Skin of body (tissue), 1 donor: ENCODE measurements at regions not wholly inside any gene's neighbourhood (a gene's known extent, or its start where the extent isn't known, plus 50 kb on each side); places are given as distances from the start of the nearest gene placed in this dataset.

ENCODE experiments used
- DNase-seq: peaks from one replicate; lab custom pipeline; 2025; lab: John Stamatoyannopoulos, UW

GRCh38 chr16:59740858-59741257 lies 1006.7 kb upstream of the GOT2 start:
- no peak for DNase-seq

- no peak for DNase-seq
Measured at GRCh38 chr16:59737274-59737673, 1003.2 kb upstream of the GOT2 start.

- DNase-seq, result no peak
Measured at GRCh38 chr16:59733321-59733720, 999.2 kb upstream of the GOT2 start.

DNA sequence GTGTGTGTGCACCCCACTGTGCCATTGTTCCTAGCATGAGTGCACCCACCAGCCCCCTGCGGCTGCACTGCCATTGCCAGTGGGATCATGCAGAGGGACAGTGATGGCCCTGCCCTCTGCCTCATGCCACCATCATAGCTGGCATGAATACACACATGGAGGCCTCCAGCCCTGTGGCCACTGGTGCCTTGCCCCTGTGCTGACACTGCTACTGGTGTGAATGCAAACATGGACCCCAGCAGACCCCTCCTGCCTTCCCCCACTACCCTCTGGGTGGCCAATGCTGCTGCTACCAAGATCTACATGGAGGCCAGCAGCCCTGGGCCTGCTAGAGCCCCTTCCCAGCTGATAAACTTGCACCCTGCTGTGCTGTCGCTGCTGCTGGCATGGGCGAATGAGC lies 995.5 kb upstream of the GOT2 start:
- DNase-seq, result no peak

GRCh38 chr16:59719121-59719520 lies 985.0 kb upstream of the GOT2 start:
- DNase-seq, result no peak

DNA sequence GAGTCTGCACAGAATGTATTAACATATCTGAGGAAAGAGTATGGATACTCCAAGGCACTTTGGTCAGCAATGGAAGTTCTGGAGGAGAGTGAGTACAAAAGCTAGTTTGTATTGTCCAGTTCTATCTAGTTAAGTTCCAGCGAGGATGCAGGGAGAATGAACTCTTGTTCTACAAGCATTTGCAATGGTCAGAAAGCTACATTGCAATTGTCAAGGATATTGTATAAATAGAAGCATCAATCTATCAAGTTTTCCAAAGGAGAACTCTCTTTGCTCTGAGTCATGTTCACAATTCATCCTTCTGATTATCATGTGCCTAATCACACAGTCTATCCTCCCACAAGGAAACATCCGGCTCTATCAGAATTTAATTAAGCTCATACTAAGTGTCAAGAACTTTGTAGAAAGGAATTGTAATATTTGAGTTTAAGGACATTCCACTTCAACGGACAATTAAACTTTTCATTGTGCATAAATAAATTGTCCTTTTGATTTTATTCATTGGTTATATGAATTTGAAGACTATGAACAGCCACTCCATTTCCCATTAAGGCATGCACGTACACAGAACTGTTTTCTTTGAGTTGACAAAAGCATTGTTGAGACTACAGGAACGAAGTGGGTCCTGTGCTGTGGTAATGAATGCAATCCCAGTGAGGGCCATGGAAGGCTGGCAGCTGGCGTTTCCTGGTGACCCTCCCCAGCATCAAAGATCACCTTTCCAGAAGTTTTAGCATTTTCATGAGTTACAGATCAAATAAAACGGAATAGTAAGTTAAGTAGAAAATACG lies 973.5 kb upstream of the GOT2 start:
- DNase-seq, result no peak

DNA sequence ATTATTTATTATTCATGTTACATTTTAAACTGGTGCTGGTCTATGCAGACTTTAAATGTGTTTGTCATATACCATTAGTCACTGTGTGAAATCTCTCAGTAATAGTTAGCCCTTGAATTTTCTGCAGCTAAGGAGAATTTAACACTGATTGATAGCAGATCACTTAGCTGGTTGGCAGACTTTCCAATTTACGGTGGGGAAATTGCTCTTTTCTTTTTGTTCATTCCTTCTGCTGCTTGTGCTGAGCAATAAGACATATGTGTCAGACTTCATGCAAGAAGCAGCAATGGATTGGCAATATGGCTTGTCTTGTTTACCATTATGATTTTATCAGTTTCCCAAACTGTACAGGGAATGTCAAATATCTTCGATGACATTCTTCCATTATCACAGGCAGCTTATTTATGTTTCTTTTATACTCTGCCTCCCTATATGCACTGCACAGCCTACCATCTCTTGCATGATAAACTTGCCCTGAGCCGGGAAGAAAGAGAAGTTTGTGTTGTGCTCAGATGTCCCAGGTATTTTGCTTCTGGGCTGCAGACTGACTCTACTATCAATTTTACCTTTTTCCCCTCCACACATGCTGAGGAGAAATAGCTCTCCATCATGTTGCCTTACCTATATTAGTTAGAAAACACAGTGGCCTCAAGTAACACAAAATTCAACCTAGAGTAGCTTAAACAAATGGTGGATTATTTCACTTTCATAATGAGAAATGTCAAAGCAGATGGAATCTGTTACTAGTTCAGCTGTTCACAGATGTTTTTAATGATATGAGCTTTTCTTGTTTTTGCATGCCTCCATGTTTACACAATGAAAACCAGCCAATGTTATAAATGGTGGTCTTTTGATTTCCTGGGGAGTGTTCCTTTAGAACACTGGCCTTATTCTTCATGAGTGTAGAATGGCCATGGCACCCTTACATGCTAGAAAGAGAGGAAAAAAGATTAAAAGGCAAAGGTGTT lies 968.1 kb upstream of the GOT2 start:
- peak; percentile 43 for DNase-seq

- no peak for DNase-seq
Measured at GRCh38 chr16:59699786-59700185, 965.7 kb upstream of the GOT2 start.

DNA sequence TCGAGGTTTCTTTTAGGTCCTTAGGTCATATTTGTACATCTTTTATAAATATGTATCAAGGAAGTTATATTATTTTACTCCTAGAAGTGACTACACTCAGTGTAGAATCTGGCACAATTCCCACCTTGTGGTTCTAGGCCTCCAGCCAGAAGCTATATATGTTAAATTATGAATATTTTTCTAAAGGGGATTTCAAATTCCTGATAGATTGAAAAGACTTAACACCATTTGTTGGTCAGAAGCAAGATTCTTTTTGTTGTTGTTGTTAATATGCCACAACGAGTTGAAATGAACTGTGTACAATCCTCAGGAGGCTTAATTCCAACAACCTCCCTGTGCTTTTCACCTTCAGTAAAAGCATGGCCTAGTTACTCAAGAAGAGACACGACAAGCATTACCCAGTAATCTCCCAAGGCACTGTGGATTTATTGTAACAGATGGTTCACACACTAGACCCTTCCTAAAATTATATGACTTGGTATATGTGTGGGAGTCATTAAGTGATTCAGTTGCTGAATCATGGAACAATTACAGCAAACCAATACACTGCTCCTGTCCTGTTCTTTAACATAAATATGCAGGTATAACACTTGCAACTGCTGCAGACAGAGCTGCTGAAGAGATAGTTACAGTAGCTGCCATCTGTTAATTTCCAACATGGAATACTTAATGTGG lies 964.4 kb upstream of the GOT2 start:
- peak; percentile 4 for DNase-seq

DNA sequence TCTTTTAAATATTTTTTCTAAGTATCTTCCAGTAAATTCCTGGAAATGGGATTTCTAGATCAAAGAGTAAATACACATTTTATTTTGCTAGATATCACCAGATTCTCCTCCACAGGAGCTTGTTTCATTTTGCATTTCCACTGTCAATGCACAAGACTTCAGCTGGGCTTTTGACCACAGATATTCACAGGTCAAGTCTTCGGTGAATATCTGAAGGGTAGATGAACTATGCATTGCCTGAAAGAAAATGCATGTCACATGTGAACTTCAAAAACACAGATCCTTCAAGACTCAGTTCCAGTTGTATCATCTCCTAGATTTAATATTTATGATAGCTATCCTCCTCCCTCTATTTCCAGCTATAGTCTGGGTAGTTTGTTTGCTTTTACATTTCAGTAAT lies 963.6 kb upstream of the GOT2 start:
- DNase-seq, result no peak

- DNase-seq, result no peak
Measured at GRCh38 chr16:59697236-59697635, 963.1 kb upstream of the GOT2 start.

GRCh38 chr16:59696495-59696894 lies 962.4 kb upstream of the GOT2 start:
- no peak for DNase-seq

DNA sequence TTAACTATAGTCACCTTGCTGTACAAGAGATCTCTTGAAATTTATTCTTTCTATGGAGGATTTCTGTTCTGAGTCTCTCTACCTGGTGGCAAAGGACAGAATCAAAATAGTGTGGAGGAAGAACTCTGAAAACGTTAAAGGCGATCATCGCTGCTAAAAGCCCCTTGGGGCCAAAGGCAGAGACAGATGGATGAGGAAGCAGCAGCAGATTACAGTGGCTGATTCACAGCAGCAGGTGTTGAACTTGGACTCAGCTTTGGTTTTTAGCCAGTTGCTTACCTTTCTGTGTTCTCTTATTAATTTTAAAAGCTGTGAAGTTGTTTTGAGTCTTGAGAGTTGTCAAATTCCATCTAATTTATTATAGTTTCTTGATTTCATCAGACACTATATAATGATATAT lies 956.1 kb upstream of the GOT2 start:
- DNase-seq, result no peak

GRCh38 chr16:59688006-59688405 lies 953.9 kb upstream of the GOT2 start:
- DNase-seq, result no peak

GRCh38 chr16:59686405-59686804 lies 952.3 kb upstream of the GOT2 start:
- no peak for DNase-seq

DNA sequence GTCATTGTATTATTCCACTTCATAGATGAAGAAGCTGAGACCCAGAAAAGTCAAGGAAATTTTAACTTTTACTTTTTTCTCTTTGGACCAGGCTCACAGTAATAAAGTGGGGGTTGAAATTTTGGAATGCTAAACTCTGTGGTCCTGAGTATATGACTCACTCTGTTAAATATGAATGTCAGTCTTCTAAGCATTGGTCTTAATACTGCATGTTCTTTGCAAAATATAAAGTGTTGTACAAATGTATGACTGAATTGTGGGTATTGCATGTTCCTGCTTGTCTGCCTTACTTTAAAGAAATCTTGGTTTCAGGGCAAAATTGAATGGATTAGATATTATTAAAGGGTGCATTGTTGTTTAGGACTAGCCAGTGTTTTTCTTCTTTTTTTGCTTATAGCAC lies 950.8 kb upstream of the GOT2 start:
- DNase-seq, result no peak

DNA sequence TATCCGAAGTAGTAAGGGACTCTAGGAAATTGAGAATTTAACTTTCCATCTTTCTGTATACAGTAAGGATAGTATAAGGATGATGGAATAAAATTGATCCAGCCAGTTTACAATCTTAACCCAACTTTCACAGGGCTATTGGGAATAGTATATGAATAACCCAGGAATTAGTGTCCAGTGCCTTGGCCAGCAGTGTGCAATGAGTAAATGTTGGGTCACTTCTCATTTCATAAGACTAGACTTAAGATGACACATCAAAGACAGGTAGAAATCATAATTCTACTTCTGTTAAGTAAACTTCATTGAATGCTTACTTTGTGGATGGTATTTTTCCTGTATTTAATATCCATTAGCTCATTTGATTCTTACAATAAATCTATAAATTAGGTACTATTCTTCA lies 949.6 kb upstream of the GOT2 start:
- no peak for DNase-seq

DNA sequence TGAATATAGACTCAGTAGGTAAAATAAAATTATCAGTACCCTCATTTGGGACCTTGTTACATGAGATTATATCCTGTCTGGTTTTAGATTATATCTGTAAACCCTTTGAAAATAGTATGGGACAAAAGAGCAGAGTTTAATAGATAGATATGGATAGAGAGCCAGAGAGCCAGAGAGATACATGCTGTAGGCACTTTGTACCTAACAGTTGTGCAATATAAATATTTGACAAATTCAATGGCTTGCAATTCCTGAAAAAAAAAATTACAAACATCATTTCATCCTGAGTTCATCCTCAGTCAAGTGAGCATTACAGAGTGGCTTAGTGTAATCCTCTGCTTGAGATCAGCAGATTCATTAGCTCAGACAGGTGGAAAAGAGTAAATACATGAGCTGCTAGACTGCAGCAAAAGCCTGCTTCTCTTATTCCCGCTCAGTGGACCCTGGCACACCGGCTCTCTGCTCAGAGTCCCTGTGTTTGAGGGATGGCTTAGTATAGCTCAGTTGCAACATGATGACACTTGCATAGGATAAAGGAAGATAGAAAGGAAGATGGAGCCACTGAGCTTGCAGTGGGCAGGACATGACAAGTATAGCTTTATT lies 931.6 kb upstream of the GOT2 start:
- DNase-seq, result no peak

DNA sequence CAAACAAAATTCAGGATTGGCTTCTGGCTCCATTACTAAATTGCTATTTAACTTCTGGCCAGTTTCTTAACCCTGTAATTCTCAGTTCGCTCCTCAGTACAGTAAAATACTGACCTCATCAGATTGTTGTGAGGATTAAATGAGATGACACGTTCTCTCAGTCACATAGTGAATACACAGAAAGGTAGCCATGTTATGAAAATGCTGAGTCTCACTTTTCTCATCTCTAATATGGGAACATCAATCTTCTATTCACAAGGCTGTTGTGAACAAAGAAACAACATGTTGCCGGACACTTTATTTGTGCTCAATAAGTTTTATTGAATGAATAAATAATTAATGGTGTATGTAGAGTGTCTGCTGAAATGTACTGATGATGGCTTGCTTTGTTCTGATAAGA lies 924.5 kb upstream of the GOT2 start:
- no peak for DNase-seq

DNA sequence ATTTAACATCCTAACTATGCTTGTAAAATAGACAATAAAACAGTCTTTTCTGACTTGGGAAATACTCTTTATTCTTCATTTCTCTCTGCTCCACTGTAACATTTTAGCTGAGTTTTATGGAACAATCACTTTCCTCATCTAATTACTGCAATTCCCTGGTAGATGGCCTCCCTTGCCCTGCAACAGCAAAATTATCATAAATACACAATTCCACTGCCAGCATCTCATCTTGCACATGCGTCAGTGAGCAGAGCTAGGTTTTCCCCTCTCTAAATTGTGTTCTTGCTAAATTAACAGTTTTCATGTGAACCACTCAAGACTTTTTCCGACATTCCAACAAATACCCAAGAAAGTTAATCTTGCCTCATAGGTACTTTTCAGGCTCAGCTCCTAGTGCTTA lies 920.9 kb upstream of the GOT2 start:
- no peak for DNase-seq

GRCh38 chr16:59654455-59654854 lies 920.3 kb upstream of the GOT2 start:
- DNase-seq, result no peak

GRCh38 chr16:59651662-59652061 lies 917.5 kb upstream of the GOT2 start:
- DNase-seq, result no peak
